ENCODE measurements at regions not wholly inside any gene's neighbourhood (a gene's known extent, or its start where the extent isn't known, plus 50 kb on each side); places are given as distances from the start of the nearest gene placed in this dataset.

DNA sequence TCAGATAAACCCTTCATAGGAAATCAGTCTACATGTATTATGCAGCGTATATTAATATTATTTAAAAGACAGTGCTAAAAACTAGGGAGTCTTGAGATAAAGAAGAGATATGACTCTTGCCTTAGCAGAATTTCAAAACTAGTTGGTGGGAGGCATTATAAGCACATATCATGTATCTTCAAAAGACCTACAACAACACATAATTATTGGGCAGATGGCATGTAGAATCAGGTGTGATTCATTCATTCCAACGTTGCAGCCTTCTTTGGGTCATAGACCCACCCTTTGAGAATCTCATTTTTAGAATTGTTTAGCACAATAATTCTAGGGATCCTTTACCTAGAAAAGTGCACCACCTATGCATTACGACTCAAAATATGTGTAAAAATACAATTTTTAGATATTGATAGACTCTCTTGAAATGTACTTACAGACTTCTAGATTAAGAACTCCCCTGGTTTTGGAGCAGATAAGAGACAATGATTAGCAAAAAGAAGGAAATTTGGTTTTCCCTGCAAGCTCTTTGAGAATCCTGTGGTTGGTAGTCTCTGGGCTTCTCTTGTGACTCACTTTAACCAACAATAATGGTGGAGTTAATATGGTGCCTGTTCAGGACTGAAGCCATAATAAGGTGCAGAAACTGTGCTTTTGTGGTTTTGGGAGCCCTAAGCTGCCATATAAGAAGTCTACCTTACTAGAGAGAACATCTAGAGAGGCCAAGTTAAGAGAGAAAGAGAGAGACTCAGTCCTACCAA lies 85.3 kb upstream of the RGS4 start:
- no peaks in the 10 kb centered on the region for H3K36me3 Mint-ChIP-seq
- CTCF ChIA-PET, result no interaction called here
- H3K4me3 Mint-ChIP-seq, result no peak overlapping the region
- H3K27ac Mint-ChIP-seq, result no peak overlapping the region
- no peaks in the 10 kb centered on the region for H3K9me3 Mint-ChIP-seq (ENCODE audit: low read depth)
- ATAC-seq, result no peak
- no peak for DNase-seq
- peaks cover 16% of the 10 kb centered on the region for H3K27me3 Mint-ChIP-seq
- H3K4me1 Mint-ChIP-seq, result no peaks in the 10 kb centered on the region

DNA sequence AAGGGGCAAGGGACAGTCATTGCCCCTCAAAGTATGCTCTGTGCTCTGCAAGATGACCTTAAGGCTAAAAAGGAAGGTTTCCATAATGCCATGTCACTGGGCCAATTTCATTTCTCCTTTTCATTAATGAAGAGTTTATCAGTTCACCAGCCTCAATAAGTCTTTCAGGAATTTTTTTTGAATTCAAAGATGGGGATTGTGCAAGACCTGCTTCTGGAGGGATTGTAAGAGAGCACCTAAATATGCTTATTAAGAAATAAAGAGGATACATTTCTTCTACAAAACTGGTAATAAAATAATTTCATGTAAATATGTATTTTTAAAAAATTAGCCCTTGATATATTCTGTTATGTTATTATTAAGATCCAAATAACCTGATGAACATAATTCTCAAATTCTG lies 86.8 kb upstream of the RGS4 start:
- CTCF ChIA-PET, result no interaction called here

DNA sequence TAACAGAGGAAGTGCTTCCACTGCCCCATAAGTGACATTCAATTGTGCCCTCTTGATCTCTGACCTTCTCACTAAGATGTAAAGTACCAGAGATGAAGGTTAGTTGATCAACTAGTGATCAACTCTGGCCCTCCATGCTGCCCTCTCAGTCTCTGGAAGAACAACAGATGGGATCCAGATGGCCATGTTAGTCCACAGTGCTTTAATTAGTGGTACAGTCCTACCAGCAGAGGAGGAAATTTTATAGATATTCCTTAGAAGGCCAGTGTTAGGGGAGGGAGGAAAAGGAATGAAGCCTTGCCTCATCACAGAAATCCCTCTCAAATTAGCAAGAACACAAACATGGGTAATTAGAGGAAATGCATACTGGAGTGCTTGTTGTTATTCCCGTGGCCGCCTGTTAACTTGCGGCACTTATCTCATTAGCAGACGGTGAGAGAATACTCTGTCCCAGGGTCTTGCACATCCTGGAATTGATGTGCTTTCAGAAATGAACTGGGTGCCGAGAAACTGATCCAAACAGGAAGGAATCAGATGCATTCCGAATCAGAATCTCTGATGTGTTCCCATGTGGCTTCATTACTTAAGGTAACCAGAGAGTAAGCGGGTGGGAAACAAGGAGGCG lies 91.1 kb upstream of the RGS4 start:
- ATAC-seq, result no peak
- no peak for DNase-seq
- CTCF ChIA-PET, result no interaction called here
- H3K36me3 Mint-ChIP-seq, result no peaks in the 10 kb centered on the region
- H3K9me3 Mint-ChIP-seq (ENCODE audit: low read depth), result no peaks in the 10 kb centered on the region
- no peak overlapping the region for H3K4me3 Mint-ChIP-seq
- H3K27ac Mint-ChIP-seq, result no peak overlapping the region
- H3K27me3 Mint-ChIP-seq, result peaks cover 8% of the 10 kb centered on the region
- no peaks in the 10 kb centered on the region for H3K4me1 Mint-ChIP-seq

More for the DNA sequence above, 86.8 kb upstream of the RGS4 start:
- DNase-seq (no peak), ATAC-seq (no peak)
- peaks cover 12% of the 10 kb centered on the region for H3K27me3 Mint-ChIP-seq
- no peaks in the 10 kb centered on the region for H3K9me3 Mint-ChIP-seq (ENCODE audit: low read depth)
- no peak overlapping the region for H3K27ac Mint-ChIP-seq
- H3K4me3 Mint-ChIP-seq, result no peak overlapping the region
- H3K36me3 Mint-ChIP-seq, result no peaks in the 10 kb centered on the region
- H3K4me1 Mint-ChIP-seq, result no peaks in the 10 kb centered on the region

DNA sequence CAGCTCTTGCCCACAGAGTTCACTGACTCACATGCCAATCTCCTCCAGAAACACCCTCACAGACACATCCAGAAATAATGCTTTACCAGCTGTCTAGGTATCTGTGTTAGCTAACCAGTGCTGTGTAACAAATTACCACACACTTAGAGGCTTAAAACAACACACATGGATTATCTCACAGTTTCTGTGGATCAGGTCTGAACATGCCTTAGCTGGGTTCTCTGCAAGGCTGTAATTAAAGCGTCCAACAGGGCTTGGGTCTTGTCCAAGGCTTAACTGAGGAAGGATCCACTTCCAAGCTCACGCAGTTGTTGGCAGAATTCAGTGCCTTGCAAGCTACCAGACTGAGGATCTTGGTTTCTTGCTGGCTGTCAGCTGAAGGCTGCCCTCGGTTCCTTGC lies 92.5 kb upstream of the RGS4 start:
- no peak for ATAC-seq
- H3K4me3 Mint-ChIP-seq, result no peak overlapping the region
- no peak overlapping the region for H3K27ac Mint-ChIP-seq
- no peak for DNase-seq
- no peaks in the 10 kb centered on the region for H3K36me3 Mint-ChIP-seq
- CTCF ChIA-PET, result no interaction called here
- H3K27me3 Mint-ChIP-seq, result peaks cover 3% of the 10 kb centered on the region
- no peaks in the 10 kb centered on the region for H3K9me3 Mint-ChIP-seq (ENCODE audit: low read depth)
- no peaks in the 10 kb centered on the region for H3K4me1 Mint-ChIP-seq

DNA sequence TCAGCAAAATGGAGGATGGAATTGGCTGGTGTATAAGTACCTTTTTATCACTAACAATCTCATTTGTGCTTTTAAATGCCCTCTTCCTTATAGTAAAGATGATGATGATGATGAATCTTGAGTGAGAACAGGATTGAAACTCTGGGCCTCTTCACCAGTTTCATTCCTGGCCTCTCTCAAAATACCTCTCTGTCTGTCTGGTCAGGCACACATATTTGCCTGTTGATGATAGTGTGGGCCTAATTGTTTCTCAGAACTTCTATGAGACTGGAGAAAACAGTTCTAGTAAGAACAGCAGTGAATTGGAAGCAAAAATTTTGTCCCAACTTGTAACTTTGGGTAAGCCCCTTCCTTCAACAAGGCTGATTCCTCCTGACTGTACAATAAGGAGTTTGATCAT lies 94.4 kb upstream of the RGS4 start:
- CTCF ChIA-PET, result no interaction called here
- no peaks in the 10 kb centered on the region for H3K36me3 Mint-ChIP-seq
- no peak overlapping the region for H3K27ac Mint-ChIP-seq
- ATAC-seq, result no peak
- DNase-seq, result no peak
- H3K9me3 Mint-ChIP-seq (ENCODE audit: low read depth), result no peaks in the 10 kb centered on the region
- no peaks in the 10 kb centered on the region for H3K4me1 Mint-ChIP-seq
- peaks cover 3% of the 10 kb centered on the region for H3K27me3 Mint-ChIP-seq
- no peak overlapping the region for H3K4me3 Mint-ChIP-seq

DNA sequence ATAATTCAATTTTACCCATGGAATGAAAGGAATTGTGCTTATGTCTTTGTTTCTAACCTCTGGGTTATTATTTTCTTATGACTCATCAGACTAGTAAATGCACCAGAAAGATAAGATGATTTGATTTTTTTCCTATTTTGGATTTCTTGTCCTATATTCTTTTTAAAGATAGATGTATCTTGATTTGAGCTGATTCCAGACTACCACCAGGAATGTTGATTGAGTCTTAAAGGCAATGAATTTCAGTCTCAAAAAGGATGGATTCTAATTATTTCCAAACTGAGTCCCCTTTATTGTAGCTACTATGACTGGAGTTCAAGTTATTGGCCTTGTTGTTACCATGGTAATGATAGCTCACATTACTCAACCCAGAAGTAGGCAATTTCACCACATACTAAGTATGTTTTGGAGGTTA lies 95.8 kb upstream of the RGS4 start:
- no peaks in the 10 kb centered on the region for H3K36me3 Mint-ChIP-seq
- ATAC-seq (no peak), DNase-seq (no peak)
- H3K4me1 Mint-ChIP-seq, result no peaks in the 10 kb centered on the region
- peaks cover 3% of the 10 kb centered on the region for H3K27me3 Mint-ChIP-seq
- H3K4me3 Mint-ChIP-seq, result no peak overlapping the region
- no peaks in the 10 kb centered on the region for H3K9me3 Mint-ChIP-seq (ENCODE audit: low read depth)
- H3K27ac Mint-ChIP-seq, result no peak overlapping the region
- CTCF ChIA-PET, result no interaction called here

DNA sequence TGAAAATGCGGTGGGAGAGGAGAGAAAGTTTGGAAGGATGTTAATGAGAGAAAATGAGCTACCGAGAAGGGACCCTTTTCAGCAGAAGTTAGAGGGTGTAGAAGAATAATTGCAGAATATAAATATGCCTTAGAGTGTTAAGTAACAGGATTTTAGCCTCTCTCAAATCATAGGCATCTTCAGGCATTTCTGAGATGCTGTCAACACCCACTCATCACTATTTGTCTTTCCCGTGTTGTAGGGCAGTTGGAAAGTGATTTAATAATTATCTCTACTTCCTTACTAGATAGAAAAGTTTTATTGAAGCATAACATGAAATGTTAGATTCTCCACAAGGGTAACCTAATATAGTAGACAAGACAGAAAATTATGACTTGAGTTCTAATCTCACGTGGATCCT lies 96.4 kb upstream of the RGS4 start:
- ATAC-seq (no peak), DNase-seq (no peak)
- peaks cover 3% of the 10 kb centered on the region for H3K27me3 Mint-ChIP-seq
- CTCF ChIA-PET, result no interaction called here
- no peaks in the 10 kb centered on the region for H3K4me1 Mint-ChIP-seq
- no peak overlapping the region for H3K4me3 Mint-ChIP-seq
- H3K36me3 Mint-ChIP-seq, result no peaks in the 10 kb centered on the region
- no peaks in the 10 kb centered on the region for H3K9me3 Mint-ChIP-seq (ENCODE audit: low read depth)
- no peak overlapping the region for H3K27ac Mint-ChIP-seq

DNA sequence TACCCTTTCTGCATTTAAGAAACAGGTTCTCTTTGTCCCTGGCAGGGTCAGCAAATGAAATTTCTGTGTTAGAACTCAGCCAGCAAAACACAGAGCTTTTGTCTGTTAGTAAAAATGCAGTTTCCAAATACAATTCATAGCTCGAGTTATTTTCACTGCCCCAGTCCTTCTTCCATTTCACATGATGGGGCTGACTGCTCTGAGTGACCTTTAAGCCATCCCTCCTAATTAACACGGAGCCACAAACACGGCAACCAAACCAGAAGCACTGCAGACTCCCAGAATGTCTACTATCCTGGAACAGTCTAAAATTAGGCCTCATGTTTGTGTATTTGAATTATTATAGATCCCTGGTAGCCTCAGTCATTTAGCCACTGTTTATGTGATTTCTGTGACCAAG lies 99.1 kb upstream of the RGS4 start:
- Mint-ChIP-seq H3K27ac (no peak overlapping the region), H3K4me1 (no peaks in the 10 kb centered on the region), H3K4me3 (no peak overlapping the region), H3K9me3 (ENCODE audit: low read depth) (no peaks in the 10 kb centered on the region), H3K36me3 (no peaks in the 10 kb centered on the region), H3K27me3 (peaks cover 3% of the 10 kb centered on the region)
- no peak for ATAC-seq
- DNase-seq, result no peak
- CTCF ChIA-PET, result no interaction called here

DNA sequence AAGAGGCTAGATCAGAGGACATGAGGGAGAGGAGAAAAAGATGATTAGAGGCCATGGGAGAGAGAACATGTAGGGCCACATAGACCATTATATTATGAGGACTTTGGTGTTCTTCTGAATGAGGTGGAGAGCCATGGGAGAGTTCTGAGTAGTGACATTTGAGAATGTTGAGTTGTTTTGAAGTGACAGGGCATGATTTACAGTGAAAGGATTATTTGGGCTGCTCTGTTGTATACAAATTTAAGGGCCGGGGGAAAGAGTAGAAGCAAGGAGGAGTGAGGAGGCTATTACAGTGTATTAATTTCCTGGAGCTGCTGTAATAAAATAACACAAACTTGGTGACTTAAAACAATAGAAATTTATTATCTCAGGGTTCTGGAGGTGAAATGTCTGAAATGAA lies 102.5 kb upstream of the RGS4 start:
- H3K36me3 Mint-ChIP-seq, result no peaks in the 10 kb centered on the region
- H3K9me3 Mint-ChIP-seq (ENCODE audit: low read depth), result no peaks in the 10 kb centered on the region
- H3K27me3 Mint-ChIP-seq, result peaks cover 7% of the 10 kb centered on the region
- CTCF ChIA-PET, result no interaction called here
- no peak for ATAC-seq
- no peak overlapping the region for H3K4me3 Mint-ChIP-seq
- H3K27ac Mint-ChIP-seq, result no peak overlapping the region
- H3K4me1 Mint-ChIP-seq, result no peaks in the 10 kb centered on the region
- DNase-seq, result no peak

DNA sequence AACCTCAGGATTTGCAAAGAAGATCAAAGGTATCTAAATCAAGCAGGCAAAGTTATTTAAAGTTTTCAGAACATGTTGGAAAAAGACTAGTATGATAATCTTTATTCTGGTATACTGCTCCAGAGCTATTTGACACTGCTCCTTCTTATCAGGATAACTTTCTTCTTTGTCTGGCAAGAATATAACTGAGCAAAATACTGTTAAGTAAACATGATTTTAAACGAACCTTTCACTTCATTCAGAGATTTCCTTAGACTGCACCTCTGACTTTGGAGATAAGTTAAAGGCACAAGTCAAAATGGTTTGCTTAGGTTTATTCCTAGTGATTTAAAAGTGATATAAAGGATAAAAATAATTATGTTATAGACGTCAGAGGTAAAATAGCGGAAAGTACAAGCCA lies 103.9 kb upstream of the CCDC190 start:
- Mint-ChIP-seq H3K4me3 (no peak overlapping the region), H3K4me1 (no peaks in the 10 kb centered on the region), H3K27ac (no peak overlapping the region), H3K36me3 (no peaks in the 10 kb centered on the region), H3K27me3 (peaks cover 7% of the 10 kb centered on the region), H3K9me3 (ENCODE audit: low read depth) (no peaks in the 10 kb centered on the region)
- ATAC-seq, result no peak
- CTCF ChIA-PET, result no interaction called here
- no peak for DNase-seq

DNA sequence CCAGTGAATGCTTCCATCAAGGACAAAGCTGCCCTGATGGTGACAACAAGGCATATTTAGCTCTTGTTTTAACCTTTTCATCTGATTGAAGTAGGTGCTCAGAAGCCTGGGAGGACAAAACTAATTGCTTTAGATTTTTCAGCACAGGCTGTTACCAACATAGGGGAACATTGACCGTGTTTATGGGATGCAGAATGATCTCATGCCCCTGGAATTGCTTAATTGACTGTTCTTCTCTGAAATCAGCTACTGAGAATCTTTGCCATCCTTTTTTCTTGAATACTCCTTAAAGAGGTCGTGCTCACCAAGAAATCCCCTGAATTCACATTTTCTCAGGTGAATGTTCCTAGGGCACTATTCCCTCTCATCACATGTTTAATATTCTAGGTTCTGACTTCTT lies 95.9 kb upstream of the CCDC190 start:
- ATAC-seq (no peak), DNase-seq (no peak)
- H3K27me3 Mint-ChIP-seq, result peaks cover 14% of the 10 kb centered on the region
- no peaks in the 10 kb centered on the region for H3K9me3 Mint-ChIP-seq (ENCODE audit: low read depth)
- CTCF ChIA-PET, result no interaction called here
- H3K4me3 Mint-ChIP-seq, result no peak overlapping the region
- no peaks in the 10 kb centered on the region for H3K36me3 Mint-ChIP-seq
- peaks cover 2% of the 10 kb centered on the region for H3K4me1 Mint-ChIP-seq
- H3K27ac Mint-ChIP-seq, result no peak overlapping the region

DNA sequence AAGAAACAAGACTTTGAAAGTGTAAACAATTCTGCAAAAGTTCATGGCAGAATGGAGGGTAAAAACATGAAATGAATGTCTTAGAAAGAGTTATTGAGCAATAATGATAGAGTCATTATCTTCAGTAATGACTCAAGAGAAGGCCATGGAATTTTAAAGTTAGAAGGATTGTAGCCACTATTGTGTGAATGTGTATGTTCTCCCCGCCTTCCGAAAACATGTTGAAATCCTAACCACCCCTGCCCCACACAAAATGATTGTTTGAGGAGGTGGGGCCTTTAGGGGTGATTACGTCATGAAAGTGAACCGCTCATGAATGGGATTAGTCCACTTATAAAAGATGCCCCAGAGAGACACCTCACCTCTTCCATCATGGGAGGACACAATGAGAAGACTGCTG lies 93.8 kb upstream of the CCDC190 start:
- ATAC-seq (no peak), DNase-seq (no peak)
- CTCF ChIA-PET, result no interaction called here
- Mint-ChIP-seq H3K4me3 (no peak overlapping the region), H3K27ac (no peak overlapping the region), H3K9me3 (ENCODE audit: low read depth) (no peaks in the 10 kb centered on the region), H3K36me3 (no peaks in the 10 kb centered on the region), H3K4me1 (peaks cover 3% of the 10 kb centered on the region), H3K27me3 (peaks cover 14% of the 10 kb centered on the region)

DNA sequence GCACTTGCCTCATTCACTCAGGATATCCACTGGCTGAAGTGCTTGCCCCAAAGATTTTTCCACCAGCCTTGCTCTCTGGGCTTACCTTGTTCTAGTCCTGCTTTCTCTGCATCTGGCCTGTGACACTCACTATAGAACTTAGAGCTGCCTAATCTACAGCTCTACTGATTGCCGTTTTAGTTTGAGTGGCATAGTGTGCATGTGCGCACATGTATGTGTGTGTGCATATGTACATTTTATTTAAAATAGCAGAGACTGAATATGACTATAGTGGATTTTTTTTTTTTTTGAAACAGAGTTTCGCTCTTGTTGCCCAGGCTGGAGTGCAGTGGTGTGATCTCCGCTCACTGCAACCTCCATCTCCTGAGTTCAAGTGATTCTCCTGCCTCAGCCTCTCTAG lies 92.0 kb upstream of the CCDC190 start:
- peaks cover 14% of the 10 kb centered on the region for H3K27me3 Mint-ChIP-seq
- no peak overlapping the region for H3K4me3 Mint-ChIP-seq
- no peaks in the 10 kb centered on the region for H3K9me3 Mint-ChIP-seq (ENCODE audit: low read depth)
- no peak for DNase-seq
- no peak overlapping the region for H3K27ac Mint-ChIP-seq
- H3K4me1 Mint-ChIP-seq, result peaks cover 3% of the 10 kb centered on the region
- H3K36me3 Mint-ChIP-seq, result no peaks in the 10 kb centered on the region
- ATAC-seq, result no peak
- CTCF ChIA-PET, result no interaction called here

DNA sequence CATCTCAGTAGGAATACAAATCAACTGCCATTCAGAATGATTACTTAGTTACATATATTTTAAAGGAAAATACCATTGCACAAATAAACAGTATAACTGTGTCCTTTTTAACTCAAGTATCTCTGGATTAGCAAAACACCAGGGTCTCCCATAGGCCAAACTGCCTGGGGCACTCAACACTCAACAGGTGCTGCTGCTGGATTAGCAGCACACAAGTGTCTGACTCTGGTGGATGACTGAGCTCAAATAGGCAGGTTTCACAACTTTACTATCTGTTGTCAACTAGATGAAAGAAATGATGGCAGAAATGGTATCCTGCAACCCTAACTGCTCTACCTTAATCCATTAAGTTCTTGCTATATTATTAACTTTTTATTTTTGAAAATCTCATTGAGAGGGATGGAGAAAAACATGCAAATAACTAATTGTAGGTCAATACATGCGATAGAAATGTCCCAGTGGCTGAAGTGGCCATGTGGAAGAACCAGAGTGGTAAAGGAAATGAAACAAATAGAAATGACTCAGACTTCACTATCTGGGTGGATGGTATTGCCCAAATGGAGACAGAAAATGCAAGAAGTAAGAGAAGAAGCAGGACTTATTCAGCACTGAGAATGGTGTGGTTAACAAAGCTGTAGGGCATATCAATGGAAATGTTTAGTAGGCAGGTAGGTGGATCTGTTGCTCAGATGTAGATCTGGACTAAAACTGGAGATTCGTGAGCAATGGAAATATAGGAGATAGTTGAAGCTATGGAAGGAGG lies 90.8 kb upstream of the CCDC190 start:
- H3K4me3 Mint-ChIP-seq, result no peak overlapping the region
- no peaks in the 10 kb centered on the region for H3K9me3 Mint-ChIP-seq (ENCODE audit: low read depth)
- peaks cover 14% of the 10 kb centered on the region for H3K27me3 Mint-ChIP-seq
- DNase-seq, result no peak
- no peak overlapping the region for H3K27ac Mint-ChIP-seq
- peaks cover 3% of the 10 kb centered on the region for H3K4me1 Mint-ChIP-seq
- CTCF ChIA-PET, result interaction anchor here (0.7 kb wide), 1 partner anchor 262 kb away, joined by 3 read pairs; no protein-coding TSS in a partner anchor
- ATAC-seq, result no peak
- H3K36me3 Mint-ChIP-seq, result no peaks in the 10 kb centered on the region

All from activated CD8-positive, alpha-beta memory T cell treated with anti-CD3 and anti-CD28 coated beads, Interleukin-2, amount 10 ng/mL, durations not matched to agents 7 days and 5 days (primary cell).